HG02610 (cell line): ENCODE measurements at regions not wholly inside any gene's neighbourhood (a gene's known extent, or its start where the extent isn't known, plus 50 kb on each side); places are given as distances from the start of the nearest gene placed in this dataset.

Experiments
- ATAC-seq: cut with Tn5 transposase; IDR thresholded peaks from one replicate; pipeline ENCODE4 v1.9.1; 2021; ENCODE audit warnings: mild to moderate bottlenecking, moderate library complexity; ENCODE audit not compliant: unreplicated experiment

- no peak for ATAC-seq
Observed at GRCh38 chr6:78565997-78566396, 301.4 kb upstream of the IRAK1BP1 start.

DNA sequence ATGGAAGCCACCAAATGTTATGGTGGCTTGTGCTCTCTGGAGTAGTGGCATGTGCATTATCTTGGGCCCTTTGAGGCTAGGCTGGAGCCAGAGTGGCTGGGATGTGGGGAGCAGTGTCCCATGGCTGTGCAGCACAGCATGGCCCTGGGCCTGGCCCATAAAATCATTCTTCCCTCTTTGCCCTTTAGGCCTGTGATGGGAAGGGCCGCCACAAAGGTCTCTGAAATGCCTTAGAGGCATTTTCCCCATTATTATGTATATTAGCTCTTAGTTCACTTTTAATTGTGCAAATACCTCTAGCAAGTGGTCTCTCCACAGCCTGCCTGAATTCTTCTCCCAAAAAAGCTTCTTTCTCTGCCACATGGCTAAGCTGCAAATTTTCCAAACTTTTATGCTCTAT, 297.3 kb upstream of the IRAK1BP1 start:
- ATAC-seq = no peak

- no peak for ATAC-seq
Observed at GRCh38 chr6:78577585-78577984, 289.8 kb upstream of the IRAK1BP1 start.

- no peak for ATAC-seq
Observed at GRCh38 chr6:78578430-78578829, 288.9 kb upstream of the IRAK1BP1 start.

GRCh38 chr6:78580923-78581322, 286.4 kb upstream of the IRAK1BP1 start:
- ATAC-seq = peak; percentile 66

DNA sequence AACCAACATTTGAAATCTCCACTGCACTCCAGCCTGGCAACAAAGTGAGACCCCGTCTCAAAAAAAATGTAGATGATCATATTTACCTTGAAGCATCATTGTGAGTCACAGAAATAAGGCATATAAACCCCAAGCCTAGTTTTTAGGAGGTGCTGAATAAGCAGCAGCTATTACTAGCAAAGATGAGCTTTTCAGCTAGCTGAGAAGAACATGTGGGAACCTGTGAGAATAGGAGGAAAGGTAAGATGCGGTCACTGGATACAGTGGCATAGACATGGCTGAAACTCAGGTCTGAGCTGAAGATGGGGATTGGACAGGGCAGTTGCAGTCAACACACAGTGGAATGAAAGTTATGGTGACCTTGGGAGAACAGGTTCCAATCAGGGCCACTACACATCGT, 284.3 kb upstream of the IRAK1BP1 start:
- ATAC-seq = no peak

GRCh38 chr6:78589436-78589835, 277.9 kb upstream of the IRAK1BP1 start:
- no peak for ATAC-seq

GRCh38 chr6:78593898-78594667, 273.3 kb upstream of the IRAK1BP1 start:
- ATAC-seq = no peak

DNA sequence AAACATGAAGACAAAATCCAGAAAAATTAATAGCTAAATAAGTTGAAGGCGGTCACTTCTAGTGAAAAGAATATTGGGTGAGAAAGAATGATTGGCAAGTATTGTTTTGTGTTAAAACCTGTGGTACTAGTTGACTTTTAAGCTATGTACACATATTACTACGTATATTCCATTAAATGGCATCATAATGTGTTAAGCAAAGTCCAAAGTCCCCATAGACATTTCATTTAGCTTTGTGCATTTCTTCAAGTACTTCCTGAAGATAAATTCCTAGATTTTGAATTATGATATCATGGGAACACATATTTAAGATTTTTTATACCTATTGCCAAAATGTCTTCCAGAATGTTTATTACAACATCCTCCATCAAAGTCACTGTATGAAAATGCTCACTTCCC, 272.7 kb upstream of the IRAK1BP1 start:
- ATAC-seq = no peak

DNA sequence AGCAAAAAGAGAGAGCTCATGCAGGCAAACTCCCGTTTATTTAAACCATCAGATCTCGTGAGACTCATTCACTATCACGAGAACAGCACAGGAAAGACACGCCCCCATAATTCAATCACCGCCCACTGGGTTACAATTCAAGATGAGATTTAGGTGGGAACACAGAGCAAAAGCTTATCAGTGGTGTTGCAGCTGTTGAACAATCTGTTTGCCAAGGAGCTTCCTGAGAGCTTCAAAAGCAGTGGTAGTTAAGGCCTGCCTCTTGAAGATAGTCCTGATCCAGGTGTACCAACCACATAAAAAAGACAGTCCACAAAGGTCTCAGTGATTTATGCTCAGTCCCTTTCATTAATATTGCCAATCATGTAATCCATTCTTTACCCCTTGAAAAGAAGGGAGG, 269.4 kb upstream of the IRAK1BP1 start:
- no peak for ATAC-seq

DNA sequence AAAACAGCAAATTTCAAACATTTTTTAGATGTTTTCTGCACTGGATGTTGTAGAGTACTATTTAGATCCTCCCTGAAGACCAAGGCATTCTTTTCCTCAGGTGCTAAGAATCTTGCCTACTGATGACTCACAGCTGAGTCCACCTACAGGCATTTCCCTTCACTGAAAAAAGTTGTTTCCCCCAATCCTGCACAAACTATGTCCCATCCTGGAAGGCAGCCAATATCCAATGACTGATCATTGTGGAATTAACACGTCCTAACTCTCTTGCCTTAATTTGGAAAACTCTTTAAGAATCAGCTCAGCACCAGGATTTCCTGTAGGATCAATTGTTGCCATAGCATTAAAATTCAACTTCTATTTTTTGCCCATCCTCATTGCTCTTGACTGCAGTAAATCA, 268.4 kb upstream of the IRAK1BP1 start:
- ATAC-seq = no peak

GRCh38 chr6:78599526-78599925, 267.8 kb upstream of the IRAK1BP1 start:
- ATAC-seq = no peak

DNA sequence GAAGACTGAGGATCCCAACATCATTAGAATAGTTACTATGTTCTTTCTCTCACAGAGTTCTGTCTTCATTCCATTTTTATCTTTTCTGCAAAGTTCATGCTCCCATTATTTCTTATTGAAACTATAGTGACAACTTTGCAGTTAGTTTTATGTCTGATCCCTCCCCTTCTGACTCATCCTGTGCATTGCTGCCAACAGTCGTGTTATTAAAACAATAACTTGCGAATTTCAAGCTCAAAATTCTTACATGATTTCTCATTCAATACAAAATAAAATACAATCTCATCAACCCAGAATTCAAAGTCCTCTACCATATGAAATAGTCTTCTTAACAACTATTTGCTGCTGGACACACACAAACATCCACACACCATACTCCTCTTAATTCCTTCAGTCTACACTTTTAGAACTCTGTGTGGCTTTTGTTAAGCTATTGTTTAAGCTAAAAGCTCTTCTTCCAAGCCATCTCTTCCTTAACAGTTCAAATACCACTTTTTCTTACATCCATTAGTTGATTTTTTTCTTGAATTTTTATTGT, 261.4 kb upstream of the IRAK1BP1 start:
- no peak for ATAC-seq

DNA sequence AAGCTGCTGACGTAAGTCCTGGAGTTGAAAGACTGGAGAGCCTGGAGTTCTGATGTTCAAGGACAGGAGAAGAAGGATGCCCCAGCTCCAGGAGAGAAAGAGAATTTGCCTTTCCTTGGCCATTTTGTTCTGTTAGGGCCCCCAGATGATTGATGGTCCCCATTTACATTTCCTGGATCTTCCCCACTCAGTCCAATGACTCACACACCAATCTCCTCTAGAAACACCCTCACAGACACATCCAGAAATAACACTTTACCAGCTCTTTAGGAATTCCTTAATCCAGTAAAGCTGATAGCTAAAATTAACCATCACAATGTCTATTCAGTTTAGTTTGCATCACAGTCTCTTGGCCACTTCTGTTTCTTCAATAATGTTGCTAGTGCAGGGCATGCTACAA, 260.2 kb upstream of the IRAK1BP1 start:
- no peak for ATAC-seq

DNA sequence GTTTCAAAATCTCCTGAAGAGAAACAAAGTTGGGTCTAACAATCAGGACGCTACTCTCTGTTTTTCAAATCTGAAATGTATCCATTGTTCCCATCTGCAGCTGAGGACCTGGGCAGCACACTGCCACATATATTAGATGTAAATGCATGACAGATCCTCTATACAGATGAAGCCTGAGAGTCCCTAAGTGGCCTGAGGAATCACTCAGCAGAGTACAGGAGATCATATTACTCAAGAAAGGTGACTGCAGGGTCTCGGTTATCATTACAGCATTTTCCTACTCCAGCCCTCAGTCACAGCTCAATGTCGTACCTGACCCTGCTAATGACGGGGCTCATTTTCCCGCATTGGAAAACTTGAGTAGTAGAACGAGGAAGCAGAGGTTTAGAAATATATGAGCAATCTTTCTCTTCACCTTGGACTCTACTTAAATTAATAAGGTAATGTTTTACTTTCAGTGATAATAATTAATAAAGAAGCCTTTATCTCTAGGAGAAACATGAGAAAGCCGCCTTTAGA, 256.2 kb upstream of the IRAK1BP1 start:
- ATAC-seq = no peak

DNA sequence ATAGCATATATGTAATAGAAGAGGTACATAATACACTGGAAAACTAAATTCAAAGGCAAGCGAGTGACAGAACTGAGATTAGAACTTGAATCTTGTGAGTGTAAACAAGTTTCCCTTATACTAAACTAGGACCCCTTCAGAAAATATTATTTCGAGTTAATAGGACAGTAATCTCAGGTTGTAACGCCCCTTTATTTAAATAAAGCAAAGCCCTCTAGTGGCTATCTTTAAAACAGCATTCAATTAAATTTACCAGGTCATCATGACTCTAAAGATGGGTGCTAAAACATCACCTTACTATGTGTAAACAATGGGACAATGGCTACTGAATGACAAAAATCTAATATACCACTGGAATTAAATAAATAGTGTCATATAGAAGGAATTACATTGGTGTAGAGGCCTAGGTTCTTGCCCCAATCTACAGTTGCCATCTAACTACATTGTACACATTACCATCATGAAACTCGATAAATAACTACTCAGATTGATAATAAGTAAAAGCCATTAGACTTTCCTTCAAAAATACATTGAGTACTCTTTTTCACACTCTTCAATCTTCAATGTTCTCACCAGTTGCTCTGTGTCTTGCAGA, 255.4 kb upstream of the IRAK1BP1 start:
- ATAC-seq = no peak

GRCh38 chr6:78614961-78615360, 252.4 kb upstream of the IRAK1BP1 start:
- peak; percentile 45 for ATAC-seq

- peak; percentile 85 for ATAC-seq
Observed at GRCh38 chr6:78615430-78615904, 251.9 kb upstream of the IRAK1BP1 start.

GRCh38 chr6:78618970-78619369, 248.4 kb upstream of the IRAK1BP1 start:
- no peak for ATAC-seq

DNA sequence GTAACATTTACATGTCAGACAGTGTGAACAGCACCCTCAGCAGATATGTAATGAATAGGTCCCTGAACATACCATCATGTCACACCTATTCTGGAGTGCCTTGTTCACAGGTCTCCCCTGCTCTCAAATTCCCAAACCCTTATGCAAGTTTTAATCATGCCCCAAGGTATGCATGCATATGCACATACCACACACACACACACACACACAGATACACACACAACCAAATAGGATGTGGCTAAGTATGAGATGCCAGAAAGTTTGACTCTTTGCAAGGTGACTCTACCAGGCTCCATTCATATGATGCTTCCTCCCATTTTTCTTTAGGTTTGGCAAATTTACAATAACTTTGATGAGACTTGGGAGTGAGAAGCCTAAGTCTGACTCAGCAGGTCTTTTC, 243.8 kb upstream of the IRAK1BP1 start:
- ATAC-seq = no peak

DNA sequence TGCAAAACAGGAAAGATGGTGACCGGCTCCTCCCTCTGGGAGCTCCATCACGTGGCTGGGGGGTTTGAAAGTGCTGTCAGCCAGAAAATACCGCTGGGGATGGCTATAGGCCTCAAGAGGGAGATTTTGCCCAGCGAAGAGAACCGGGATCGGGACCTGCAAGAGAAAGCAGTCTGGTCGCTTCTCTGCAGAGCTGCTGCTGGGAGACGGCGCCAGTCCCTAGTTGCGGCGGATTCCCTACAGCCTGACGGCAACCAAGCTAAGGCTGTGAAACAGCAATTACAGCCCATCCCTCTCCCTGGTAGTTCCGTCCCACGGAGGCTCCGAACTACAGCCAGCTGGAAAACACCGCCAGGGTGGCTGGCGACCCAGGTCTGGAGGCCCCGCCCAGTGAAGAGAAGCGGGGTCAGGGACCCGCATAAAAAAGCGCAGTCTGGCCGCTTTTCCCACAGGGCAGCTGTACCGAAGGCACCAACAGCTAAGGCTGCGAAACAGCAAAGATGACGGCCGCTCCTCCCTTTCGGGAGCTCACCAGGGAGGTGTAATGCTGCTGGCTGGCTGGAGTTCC, 238.1 kb upstream of the IRAK1BP1 start:
- no peak for ATAC-seq

DNA sequence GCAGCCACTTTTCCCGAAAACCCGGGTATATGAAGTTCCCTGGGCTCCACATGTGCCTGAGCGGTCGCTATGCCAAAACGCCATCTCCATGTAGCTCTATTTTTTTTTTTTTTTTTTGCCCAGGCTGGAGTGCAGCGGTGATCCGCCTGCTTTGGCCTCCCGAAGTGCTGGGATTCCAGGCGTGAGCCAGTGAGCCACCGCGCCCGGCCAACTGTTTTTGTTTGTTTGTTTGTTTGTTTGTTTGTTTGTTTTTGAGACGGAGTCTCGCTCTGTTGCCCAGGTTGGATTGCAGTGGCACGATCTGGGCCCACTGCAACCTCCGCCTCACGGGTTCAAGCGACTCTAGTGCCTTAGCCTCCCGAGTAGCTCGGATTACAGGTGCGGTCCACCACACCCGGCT, 237.5 kb upstream of the IRAK1BP1 start:
- ATAC-seq = no peak
